ENCODE measurements at regions not wholly inside any gene's neighbourhood (a gene's known extent, or its start where the extent isn't known, plus 50 kb on each side); places are given as distances from the start of the nearest gene placed in this dataset.

DNA sequence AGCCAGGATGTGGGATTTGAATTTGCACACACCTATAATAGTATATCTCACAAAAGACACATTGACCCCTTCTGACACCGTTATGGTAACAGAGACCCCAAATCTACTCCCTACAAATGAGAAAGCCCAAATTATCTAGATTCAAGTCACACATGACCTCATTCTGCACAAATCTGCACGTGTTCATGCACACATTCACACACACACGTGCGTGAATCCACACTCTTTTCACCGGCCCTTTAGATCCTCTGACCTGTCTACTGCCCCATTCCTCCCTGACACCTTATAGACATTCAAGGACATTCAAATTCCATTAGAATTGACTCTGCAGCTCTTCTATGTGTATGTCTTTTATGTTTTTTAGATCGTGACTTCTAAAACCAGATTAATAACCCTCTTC lies 627.8 kb upstream of the ID2 start:
- 92% methylated on average over 5 of the region's 6 CpGs for WGBS
- Histone ChIP-seq H3K18ac (ENCODE audit: low read depth in 1 of 2, low read length in 2 of 2) (no peak overlapping the region), H3K14ac (ENCODE audit: low read length in 2 of 2) (no peak overlapping the region), H4K91ac (ENCODE audit: low read length) (no peak overlapping the region), H3K9ac (ENCODE audit: low read length) (no peak overlapping the region), H2AK5ac (ENCODE audit: low read length, severe bottlenecking) (no peak overlapping the region), H2BK120ac (ENCODE audit: low read depth, low read length) (no peak overlapping the region), H3K27ac (ENCODE audit: low read length, poor library complexity, severe bottlenecking) (no peak overlapping the region), H3K36me3 (ENCODE audit: control insufficient read depth in 1 of 2, insufficient read depth in 2 of 2, low read depth in 1 of 2, low read length in 2 of 2) (no peaks in the 10 kb centered on the region), H3K4ac (ENCODE audit: low read depth in 1 of 2, low read length in 2 of 2) (no peak overlapping the region), H2BK12ac (ENCODE audit: low read length in 2 of 2) (no peak overlapping the region), H3K27me3 (ENCODE audit: control insufficient read depth in 1 of 2, insufficient read depth in 1 of 2, low read length in 2 of 2) (no peaks in the 10 kb centered on the region), H3K4me2 (ENCODE audit: low read length, poor library complexity, severe bottlenecking) (no peak overlapping the region), H2AFZ (ENCODE audit: low read depth, low read length) (no peak overlapping the region), H3K9me3 (ENCODE audit: control insufficient read depth, low read length) (peaks cover 10% of the 10 kb centered on the region), H4K8ac (ENCODE audit: low read length) (no peak overlapping the region), H2BK15ac (ENCODE audit: low read depth, poor library complexity, severe bottlenecking) (no peak overlapping the region), H3K4me1 (ENCODE audit: control insufficient read depth, insufficient read depth, low read depth, low read length) (no peaks in the 10 kb centered on the region), H2BK5ac (ENCODE audit: low read depth, low read length, poor library complexity, severe bottlenecking) (no peak overlapping the region), H3K23ac (ENCODE audit: low read length in 2 of 2) (no peak overlapping the region), H3K79me1 (replicated peaks; ENCODE audit: low read length, poor library complexity, severe bottlenecking) (no peaks in the 10 kb centered on the region), H3K4me3 (ENCODE audit: insufficient read depth in 1 of 2, low read depth in 1 of 2, low read length in 2 of 2) (no peak overlapping the region)
- DNase-seq: no peak

GRCh38 chr2:8058652-8059051 lies 623.2 kb upstream of the ID2 start:
- WGBS: 12% methylated on average over 2 of the region's 2 CpGs
- no peak overlapping the region for H3K18ac ChIP-seq (ENCODE audit: low read depth in 1 of 2, low read length in 2 of 2)
- DNase-seq: peak; percentile 4

DNA sequence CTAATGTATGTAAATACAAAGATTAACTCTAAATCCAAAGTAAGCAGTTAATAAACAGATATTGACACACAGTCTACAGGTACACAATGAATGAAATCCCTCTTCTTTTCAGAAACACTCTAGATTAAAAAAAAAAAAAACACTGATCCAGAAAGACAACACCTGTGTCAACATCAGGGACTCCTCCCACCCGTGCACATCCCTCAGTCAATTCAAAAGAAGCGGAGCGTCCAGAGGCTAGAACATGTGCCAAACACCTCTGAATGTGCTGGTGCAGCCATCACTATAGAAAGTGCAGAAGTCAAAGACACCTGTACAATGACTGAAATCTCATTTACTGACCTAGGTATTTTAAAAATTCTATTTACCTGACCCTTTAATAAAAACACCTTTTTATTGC lies 622.6 kb upstream of the ID2 start:
- WGBS: 95% methylated on average over 3 of the region's 3 CpGs
- H2AFZ ChIP-seq (ENCODE audit: low read depth, low read length): no peak overlapping the region

More at GRCh38 chr2:8058652-8059051, 623.2 kb upstream of the ID2 start:
- H3K4ac ChIP-seq (ENCODE audit: low read depth in 1 of 2, low read length in 2 of 2): no peak overlapping the region
- no peak overlapping the region for H2AK5ac ChIP-seq (ENCODE audit: low read length, severe bottlenecking)
- no peak overlapping the region for H2BK120ac ChIP-seq (ENCODE audit: low read depth, low read length)
- no peak overlapping the region for H3K14ac ChIP-seq (ENCODE audit: low read length in 2 of 2)
- H3K27me3 ChIP-seq (ENCODE audit: control insufficient read depth in 1 of 2, insufficient read depth in 1 of 2, low read length in 2 of 2): no peaks in the 10 kb centered on the region
- H3K4me2 ChIP-seq (ENCODE audit: low read length, poor library complexity, severe bottlenecking): no peak overlapping the region
- H3K9ac ChIP-seq (ENCODE audit: low read length): no peak overlapping the region
- H2BK12ac ChIP-seq (ENCODE audit: low read length in 2 of 2): no peak overlapping the region
- H3K23ac ChIP-seq (ENCODE audit: low read length in 2 of 2): no peak overlapping the region
- H2BK15ac ChIP-seq (ENCODE audit: low read depth, poor library complexity, severe bottlenecking): no peak overlapping the region
- no peak overlapping the region for H2AFZ ChIP-seq (ENCODE audit: low read depth, low read length)
- H3K4me1 ChIP-seq (ENCODE audit: control insufficient read depth, insufficient read depth, low read depth, low read length): no peaks in the 10 kb centered on the region
- no peak overlapping the region for H4K91ac ChIP-seq (ENCODE audit: low read length)
- H3K4me3 ChIP-seq (ENCODE audit: insufficient read depth in 1 of 2, low read depth in 1 of 2, low read length in 2 of 2): no peak overlapping the region
- H3K9me3 ChIP-seq (ENCODE audit: control insufficient read depth, low read length): peaks cover 10% of the 10 kb centered on the region
- no peaks in the 10 kb centered on the region for H3K36me3 ChIP-seq (ENCODE audit: control insufficient read depth in 1 of 2, insufficient read depth in 2 of 2, low read depth in 1 of 2, low read length in 2 of 2)
- no peak overlapping the region for H2BK5ac ChIP-seq (ENCODE audit: low read depth, low read length, poor library complexity, severe bottlenecking)
- no peak overlapping the region for H4K8ac ChIP-seq (ENCODE audit: low read length)
- H3K27ac ChIP-seq (ENCODE audit: low read length, poor library complexity, severe bottlenecking): no peak overlapping the region
- H3K79me1 ChIP-seq (replicated peaks; ENCODE audit: low read length, poor library complexity, severe bottlenecking): no peaks in the 10 kb centered on the region

DNA sequence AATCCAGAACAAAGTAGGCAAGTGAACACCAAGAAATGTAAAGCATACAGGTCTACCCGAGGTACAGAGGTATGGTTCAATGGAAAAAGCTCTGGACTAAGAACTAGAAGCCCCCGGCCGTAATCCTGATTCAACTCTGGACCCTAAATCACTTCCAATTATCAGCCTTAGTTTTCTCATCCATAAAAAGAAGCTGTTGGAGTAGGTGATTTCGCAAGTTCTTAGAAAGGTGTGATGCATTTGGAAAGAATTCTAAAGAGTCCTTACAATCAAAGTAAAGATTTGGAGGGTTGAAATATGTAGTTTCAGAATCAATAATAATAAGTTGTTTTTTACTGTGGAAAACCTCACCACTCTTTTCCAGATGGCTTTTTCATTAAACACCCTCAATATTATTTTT lies 622.1 kb upstream of the ID2 start:
- WGBS: 25% methylated on average over 1 of the region's 4 CpGs
- Histone ChIP-seq H3K23ac (ENCODE audit: low read length in 2 of 2) (no peak overlapping the region), H3K9ac (ENCODE audit: low read length) (no peak overlapping the region), H4K91ac (ENCODE audit: low read length) (no peak overlapping the region), H3K4me3 (ENCODE audit: insufficient read depth in 1 of 2, low read depth in 1 of 2, low read length in 2 of 2) (no peak overlapping the region), H3K27ac (ENCODE audit: low read length, poor library complexity, severe bottlenecking) (no peak overlapping the region), H3K4me1 (ENCODE audit: control insufficient read depth, insufficient read depth, low read depth, low read length) (no peaks in the 10 kb centered on the region), H2BK12ac (ENCODE audit: low read length in 2 of 2) (no peak overlapping the region), H2AK5ac (ENCODE audit: low read length, severe bottlenecking) (no peak overlapping the region), H3K4me2 (ENCODE audit: low read length, poor library complexity, severe bottlenecking) (no peak overlapping the region), H3K14ac (ENCODE audit: low read length in 2 of 2) (no peak overlapping the region), H2BK5ac (ENCODE audit: low read depth, low read length, poor library complexity, severe bottlenecking) (no peak overlapping the region), H3K4ac (ENCODE audit: low read depth in 1 of 2, low read length in 2 of 2) (no peak overlapping the region), H3K36me3 (ENCODE audit: control insufficient read depth in 1 of 2, insufficient read depth in 2 of 2, low read depth in 1 of 2, low read length in 2 of 2) (no peaks in the 10 kb centered on the region), H2BK15ac (ENCODE audit: low read depth, poor library complexity, severe bottlenecking) (no peak overlapping the region), H2BK120ac (ENCODE audit: low read depth, low read length) (no peak overlapping the region), H2AFZ (ENCODE audit: low read depth, low read length) (no peak overlapping the region), H3K79me1 (replicated peaks; ENCODE audit: low read length, poor library complexity, severe bottlenecking) (no peaks in the 10 kb centered on the region), H3K27me3 (ENCODE audit: control insufficient read depth in 1 of 2, insufficient read depth in 1 of 2, low read length in 2 of 2) (no peaks in the 10 kb centered on the region), H4K8ac (ENCODE audit: low read length) (no peak overlapping the region), H3K18ac (ENCODE audit: low read depth in 1 of 2, low read length in 2 of 2) (no peak overlapping the region), H3K9me3 (ENCODE audit: control insufficient read depth, low read length) (peaks cover 10% of the 10 kb centered on the region)
- DNase-seq: no peak

More for the DNA sequence above, 622.6 kb upstream of the ID2 start:
- no peaks in the 10 kb centered on the region for H3K36me3 ChIP-seq (ENCODE audit: control insufficient read depth in 1 of 2, insufficient read depth in 2 of 2, low read depth in 1 of 2, low read length in 2 of 2)
- H4K91ac ChIP-seq (ENCODE audit: low read length): no peak overlapping the region
- no peak overlapping the region for H3K23ac ChIP-seq (ENCODE audit: low read length in 2 of 2)
- H3K4me2 ChIP-seq (ENCODE audit: low read length, poor library complexity, severe bottlenecking): no peak overlapping the region
- no peak overlapping the region for H4K8ac ChIP-seq (ENCODE audit: low read length)
- H3K27ac ChIP-seq (ENCODE audit: low read length, poor library complexity, severe bottlenecking): no peak overlapping the region
- H3K4ac ChIP-seq (ENCODE audit: low read depth in 1 of 2, low read length in 2 of 2): no peak overlapping the region
- H3K18ac ChIP-seq (ENCODE audit: low read depth in 1 of 2, low read length in 2 of 2): no peak overlapping the region
- no peak overlapping the region for H3K9ac ChIP-seq (ENCODE audit: low read length)
- H2BK12ac ChIP-seq (ENCODE audit: low read length in 2 of 2): no peak overlapping the region
- no peaks in the 10 kb centered on the region for H3K27me3 ChIP-seq (ENCODE audit: control insufficient read depth in 1 of 2, insufficient read depth in 1 of 2, low read length in 2 of 2)
- no peak overlapping the region for H2AK5ac ChIP-seq (ENCODE audit: low read length, severe bottlenecking)
- no peak for DNase-seq
- H2BK15ac ChIP-seq (ENCODE audit: low read depth, poor library complexity, severe bottlenecking): no peak overlapping the region
- H3K79me1 ChIP-seq (replicated peaks; ENCODE audit: low read length, poor library complexity, severe bottlenecking): no peaks in the 10 kb centered on the region
- no peak overlapping the region for H2BK120ac ChIP-seq (ENCODE audit: low read depth, low read length)
- H2BK5ac ChIP-seq (ENCODE audit: low read depth, low read length, poor library complexity, severe bottlenecking): no peak overlapping the region
- H3K9me3 ChIP-seq (ENCODE audit: control insufficient read depth, low read length): peaks cover 10% of the 10 kb centered on the region
- no peak overlapping the region for H3K14ac ChIP-seq (ENCODE audit: low read length in 2 of 2)
- H3K4me3 ChIP-seq (ENCODE audit: insufficient read depth in 1 of 2, low read depth in 1 of 2, low read length in 2 of 2): no peak overlapping the region
- no peaks in the 10 kb centered on the region for H3K4me1 ChIP-seq (ENCODE audit: control insufficient read depth, insufficient read depth, low read depth, low read length)

Measured in mesenchymal stem cell (in vitro differentiated cells and primary cell).